OCI-LY1 (cell line): ENCODE measurements at regions not wholly inside any gene's neighbourhood (a gene's known extent, or its start where the extent isn't known, plus 50 kb on each side); places are given as distances from the start of the nearest gene placed in this dataset.

Experiments
- H2AFZ ChIP-seq: fragments of 200-600 bp; sonication (generic), shearing (Covaris generic); 2 replicates; pipeline ENCODE4 v1.6.0; 2014; ENCODE audit warnings: antibody characterized with exemption, mild to moderate bottlenecking, low read length
- H3F3A ChIP-seq: fragments of 200-600 bp; sonication (generic), shearing (Covaris generic); 2 replicates; pipeline ENCODE4 v1.6.0; 2014; ENCODE audit warnings: mild to moderate bottlenecking, antibody characterized with exemption, low read length, moderate library complexity; ENCODE audit not compliant: insufficient read depth
- H3K27ac ChIP-seq: fragments of 200-600 bp; sonication (generic); 2 replicates; pipeline ENCODE4 v1.5.1; 2014; ENCODE audit warnings: low read length, mixed run types, mild to moderate bottlenecking, low read depth; ENCODE audit not compliant: poor library complexity, severe bottlenecking
- H3K27me3 ChIP-seq: fragments of 200-600 bp; sonication (generic); 2 replicates; pipeline ENCODE4 v1.6.0; 2014; ENCODE audit warnings: antibody characterized with exemption, mild to moderate bottlenecking, low read length, moderate library complexity; ENCODE audit not compliant: insufficient read depth
- H3K36me3 ChIP-seq: fragments of 200-600 bp; sonication (generic); 2 replicates; pipeline ENCODE4 v1.6.1; 2014; ENCODE audit warnings: mild to moderate bottlenecking, antibody characterized with exemption, low read length, moderate library complexity, mixed read lengths; ENCODE audit not compliant: insufficient read depth
- H3K4me1 ChIP-seq: fragments of 200-600 bp; sonication (generic); 2 replicates; pipeline ENCODE4 v1.5.1; 2014; ENCODE audit warnings: mild to moderate bottlenecking, low read length, moderate library complexity; ENCODE audit not compliant: insufficient read depth, severe bottlenecking
- H3K4me2 ChIP-seq: fragments of 200-600 bp; sonication (generic), shearing (Covaris generic); 2 replicates; pipeline ENCODE4 v1.6.1; 2014; ENCODE audit warnings: low read length
- H3K4me3 ChIP-seq: fragments of 200-600 bp; sonication (generic); 2 replicates; pipeline ENCODE4 v1.5.1; 2014; ENCODE audit warnings: low read length, low read depth, mild to moderate bottlenecking, mixed read lengths; ENCODE audit not compliant: poor library complexity, severe bottlenecking
- H3K79me2 ChIP-seq: fragments of 200-600 bp; shearing (Covaris generic); 2 replicates; pipeline ENCODE4 v1.6.1; 2016; ENCODE audit warnings: mixed run types, low read length, mixed read lengths; ENCODE audit not compliant: insufficient read depth
- H3K9ac ChIP-seq: fragments of 200-600 bp; sonication (generic), shearing (Covaris generic); 2 replicates; pipeline ENCODE4 v1.6.1; 2014; ENCODE audit warnings: mild to moderate bottlenecking, low read length, mixed read lengths
- H3K9me2 ChIP-seq: fragments of 200-600 bp; sonication (generic), shearing (Covaris generic); 2 replicates; pipeline ENCODE4 v1.6.1; 2014; ENCODE audit warnings: low read depth, mild to moderate bottlenecking, low read length, mixed read lengths
- H3K9me3 ChIP-seq: fragments of 200-600 bp; shearing (Covaris generic); 2 replicates; pipeline ENCODE4 v1.6.1; 2014; ENCODE audit warnings: low read length, mixed read lengths
- H4K20me1 ChIP-seq: fragments of 200-600 bp; sonication (generic), shearing (Covaris generic); 2 replicates; pipeline ENCODE4 v1.6.0; 2016; ENCODE audit warnings: mild to moderate bottlenecking, low read length; ENCODE audit not compliant: insufficient read depth
- EZH2 ChIP-seq: fragments of 200-600 bp; sonication (generic), shearing (Covaris generic); IDR thresholded peaks from 2 replicates; pipeline ENCODE4 v1.8.0; 2017; ENCODE audit warnings: borderline replicate concordance, mixed run types, mild to moderate bottlenecking, antibody characterized with exemption, low read length, moderate library complexity, mixed read lengths
- TF ChIP-seq, protein P1 (sequence below): fragments of 200-600 bp; sonication (generic), shearing (Covaris generic); IDR thresholded peaks from 2 replicates; pipeline ENCODE4 v1.5.1; 2017; ENCODE audit warnings: mild to moderate bottlenecking, antibody characterized with exemption, low read length, moderate library complexity, mixed read lengths

DNA sequence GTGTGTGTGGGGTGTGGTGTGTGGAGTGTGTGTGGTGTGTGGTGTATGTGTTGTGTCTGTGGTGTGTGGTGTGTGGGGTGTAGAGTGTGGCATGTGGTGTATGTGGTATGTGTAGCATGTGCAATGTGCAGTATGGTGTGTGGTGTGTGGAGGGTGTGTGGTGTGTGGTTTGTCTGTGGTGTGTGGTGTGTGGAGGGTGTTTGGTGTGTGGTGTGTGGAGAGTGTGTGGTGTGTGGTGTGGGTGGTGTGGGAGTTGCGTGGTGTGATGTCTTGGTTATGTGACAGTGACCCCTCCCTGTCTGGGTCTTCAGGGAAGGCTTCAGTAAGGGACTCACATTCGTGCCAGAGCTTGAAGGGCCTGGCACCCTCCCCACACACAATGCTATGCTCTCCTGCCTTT is 718.2 kb upstream of the SOX11 start:
- no peak for TF ChIP-seq EZH2
- TF ChIP-seq, protein P1, sequence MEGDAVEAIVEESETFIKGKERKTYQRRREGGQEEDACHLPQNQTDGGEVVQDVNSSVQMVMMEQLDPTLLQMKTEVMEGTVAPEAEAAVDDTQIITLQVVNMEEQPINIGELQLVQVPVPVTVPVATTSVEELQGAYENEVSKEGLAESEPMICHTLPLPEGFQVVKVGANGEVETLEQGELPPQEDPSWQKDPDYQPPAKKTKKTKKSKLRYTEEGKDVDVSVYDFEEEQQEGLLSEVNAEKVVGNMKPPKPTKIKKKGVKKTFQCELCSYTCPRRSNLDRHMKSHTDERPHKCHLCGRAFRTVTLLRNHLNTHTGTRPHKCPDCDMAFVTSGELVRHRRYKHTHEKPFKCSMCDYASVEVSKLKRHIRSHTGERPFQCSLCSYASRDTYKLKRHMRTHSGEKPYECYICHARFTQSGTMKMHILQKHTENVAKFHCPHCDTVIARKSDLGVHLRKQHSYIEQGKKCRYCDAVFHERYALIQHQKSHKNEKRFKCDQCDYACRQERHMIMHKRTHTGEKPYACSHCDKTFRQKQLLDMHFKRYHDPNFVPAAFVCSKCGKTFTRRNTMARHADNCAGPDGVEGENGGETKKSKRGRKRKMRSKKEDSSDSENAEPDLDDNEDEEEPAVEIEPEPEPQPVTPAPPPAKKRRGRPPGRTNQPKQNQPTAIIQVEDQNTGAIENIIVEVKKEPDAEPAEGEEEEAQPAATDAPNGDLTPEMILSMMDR = no peak
- no peak overlapping the region for H3K4me3 ChIP-seq
- no peak overlapping the region for H3K27ac ChIP-seq
- H3K4me1 ChIP-seq = no peaks in the 10 kb centered on the region
- no peaks in the 10 kb centered on the region for H3K79me2 ChIP-seq
- H3K9me2 ChIP-seq = no peaks in the 10 kb centered on the region
- no peaks in the 10 kb centered on the region for H3F3A ChIP-seq
- H4K20me1 ChIP-seq = no peaks in the 10 kb centered on the region
- no peaks in the 10 kb centered on the region for H3K36me3 ChIP-seq
- H2AFZ ChIP-seq = no peak overlapping the region
- H3K4me2 ChIP-seq = no peak overlapping the region
- H3K9ac ChIP-seq = no peak overlapping the region
- H3K9me3 ChIP-seq = no peaks in the 10 kb centered on the region
- no peaks in the 10 kb centered on the region for H3K27me3 ChIP-seq

- Histone ChIP-seq H3F3A (no peaks in the 10 kb centered on the region), H3K4me3 (no peak overlapping the region), H3K9ac (no peak overlapping the region), H4K20me1 (no peaks in the 10 kb centered on the region), H3K4me2 (no peak overlapping the region), H2AFZ (no peak overlapping the region), H3K27ac (no peak overlapping the region), H3K4me1 (no peaks in the 10 kb centered on the region), H3K9me2 (no peaks in the 10 kb centered on the region), H3K27me3 (no peaks in the 10 kb centered on the region), H3K9me3 (no peaks in the 10 kb centered on the region), H3K36me3 (no peaks in the 10 kb centered on the region), H3K79me2 (no peaks in the 10 kb centered on the region)
- TF ChIP-seq, protein P1 = no peak
- no peak for TF ChIP-seq EZH2
Observed at GRCh38 chr2:4976407-4976806, 715.8 kb upstream of the SOX11 start.

- Histone ChIP-seq H3K27me3 (no peaks in the 10 kb centered on the region), H3K79me2 (no peaks in the 10 kb centered on the region), H3K4me3 (no peak overlapping the region), H3K9ac (no peak overlapping the region), H3F3A (no peaks in the 10 kb centered on the region), H3K9me2 (no peaks in the 10 kb centered on the region), H3K4me2 (no peak overlapping the region), H3K27ac (no peak overlapping the region), H3K36me3 (no peaks in the 10 kb centered on the region), H4K20me1 (no peaks in the 10 kb centered on the region), H2AFZ (no peak overlapping the region), H3K4me1 (no peaks in the 10 kb centered on the region), H3K9me3 (no peaks in the 10 kb centered on the region)
- TF ChIP-seq EZH2 = no peak
- TF ChIP-seq, protein P1 = no peak
Observed at GRCh38 chr2:4979111-4979510, 713.1 kb upstream of the SOX11 start.
